ENCODE measurements at regions not wholly inside any gene's neighbourhood (a gene's known extent, or its start where the extent isn't known, plus 50 kb on each side); places are given as distances from the start of the nearest gene placed in this dataset.

- TF ChIP-seq CTCF (IDR thresholded peaks at IDR 0.05; ENCODE audit: poor library complexity), result no peak
- TF ChIP-seq EZH2phosphoT487 (IDR thresholded peaks at IDR 0.05; ENCODE audit: low read depth, severe bottlenecking, unreplicated experiment), result no peak
- TF ChIP-seq EZH2 (IDR thresholded peaks at IDR 0.05; ENCODE audit: borderline replicate concordance), result no peak
Observed at GRCh38 chr15:50840520-50840919, 68.0 kb upstream of the AP4E1 start.

All from hepatocyte (in vitro differentiated cells).